ENCODE measurements at regions not wholly inside any gene's neighbourhood (a gene's known extent, or its start where the extent isn't known, plus 50 kb on each side); places are given as distances from the start of the nearest gene placed in this dataset.
"Not testable (repeated sequence)": the region's sequence is repeated elsewhere in the genome, so short reads cannot be mapped to it uniquely, and the experiment has no call there.

DNA sequence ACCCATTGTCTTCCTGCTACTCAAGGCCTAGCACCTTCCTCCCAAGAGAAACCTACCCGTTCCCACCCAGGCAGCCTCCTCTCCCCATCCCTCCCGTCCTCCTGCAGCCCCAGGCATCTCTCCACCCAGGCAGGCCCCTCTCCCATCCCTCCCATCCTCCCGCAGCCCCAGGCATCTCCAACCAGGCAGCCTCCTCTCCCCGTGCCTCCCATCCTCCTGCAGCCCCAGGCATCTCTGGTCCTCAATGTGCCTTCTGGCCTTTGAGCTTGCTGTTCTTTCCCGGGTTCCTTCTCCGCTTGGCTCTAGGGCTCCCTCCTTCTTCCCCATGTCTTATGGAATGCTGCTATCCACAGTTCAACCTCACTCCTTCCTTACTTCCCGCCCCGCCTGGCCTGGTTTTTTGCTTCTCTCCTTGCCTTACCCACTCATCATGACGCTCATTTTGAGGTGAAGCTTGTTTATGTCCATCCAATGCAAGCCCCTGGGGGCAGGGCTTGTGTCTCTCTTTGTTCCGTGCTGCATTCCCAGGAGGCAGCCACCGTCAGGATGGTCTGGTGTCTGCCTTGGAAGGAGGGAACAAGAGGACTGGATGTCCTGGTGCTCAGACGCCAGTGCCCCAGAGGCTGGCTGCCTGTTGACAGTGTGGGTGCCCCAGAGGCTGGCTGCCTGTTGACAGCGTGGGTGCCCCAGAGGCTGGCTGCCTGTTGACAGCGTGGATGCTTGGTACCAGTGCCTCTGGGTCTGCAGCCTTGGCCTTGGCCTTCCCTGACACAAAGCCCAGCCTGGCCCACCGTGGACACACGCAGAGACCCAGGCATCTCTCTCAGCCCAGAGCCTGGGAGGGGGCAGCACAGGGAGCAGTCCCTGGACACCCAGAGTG lies 815.7 kb downstream of the BRD1 start:
- DNase-seq, result no peak

DNA sequence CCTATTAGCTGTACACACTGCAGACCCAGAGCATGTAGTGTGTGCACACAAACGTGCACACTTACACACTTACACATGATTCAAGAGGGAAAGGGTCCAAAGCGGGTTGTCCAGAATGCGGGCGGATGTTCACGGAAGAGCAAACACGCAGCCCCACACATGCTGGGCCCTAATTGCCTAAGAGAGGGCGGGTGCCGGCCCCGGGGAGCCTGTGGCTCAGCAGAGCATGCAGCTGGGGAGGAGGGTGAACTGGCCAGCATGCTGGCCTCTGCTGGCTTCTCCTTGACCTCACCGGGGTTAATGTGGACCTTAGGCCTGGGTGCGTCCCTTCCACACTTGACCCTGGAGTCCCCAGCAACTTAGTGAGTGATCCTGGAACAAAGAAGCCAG lies 816.3 kb downstream of the BRD1 start:
- no peak for DNase-seq

DNA sequence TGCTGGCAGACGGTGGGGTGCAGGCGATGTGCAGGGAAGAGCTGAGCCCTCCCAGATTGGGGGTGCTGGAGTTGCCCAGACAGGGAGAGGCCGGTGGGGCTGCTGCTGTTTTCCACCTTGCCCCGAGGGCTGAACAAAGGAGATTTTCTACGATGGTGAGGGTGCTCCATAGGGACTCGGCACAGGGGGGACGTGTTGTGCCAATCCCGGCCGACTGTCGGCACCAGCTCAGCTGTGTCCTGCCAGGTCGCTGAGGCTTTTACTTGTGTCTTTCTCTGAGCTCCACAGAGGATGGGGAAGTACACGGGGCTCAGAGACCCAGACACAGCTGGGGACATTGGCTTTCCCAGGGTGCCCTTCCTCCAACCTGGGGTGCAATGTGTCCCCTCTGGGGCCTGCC lies 816.8 kb downstream of the BRD1 start:
- DNase-seq, result no peak

DNA sequence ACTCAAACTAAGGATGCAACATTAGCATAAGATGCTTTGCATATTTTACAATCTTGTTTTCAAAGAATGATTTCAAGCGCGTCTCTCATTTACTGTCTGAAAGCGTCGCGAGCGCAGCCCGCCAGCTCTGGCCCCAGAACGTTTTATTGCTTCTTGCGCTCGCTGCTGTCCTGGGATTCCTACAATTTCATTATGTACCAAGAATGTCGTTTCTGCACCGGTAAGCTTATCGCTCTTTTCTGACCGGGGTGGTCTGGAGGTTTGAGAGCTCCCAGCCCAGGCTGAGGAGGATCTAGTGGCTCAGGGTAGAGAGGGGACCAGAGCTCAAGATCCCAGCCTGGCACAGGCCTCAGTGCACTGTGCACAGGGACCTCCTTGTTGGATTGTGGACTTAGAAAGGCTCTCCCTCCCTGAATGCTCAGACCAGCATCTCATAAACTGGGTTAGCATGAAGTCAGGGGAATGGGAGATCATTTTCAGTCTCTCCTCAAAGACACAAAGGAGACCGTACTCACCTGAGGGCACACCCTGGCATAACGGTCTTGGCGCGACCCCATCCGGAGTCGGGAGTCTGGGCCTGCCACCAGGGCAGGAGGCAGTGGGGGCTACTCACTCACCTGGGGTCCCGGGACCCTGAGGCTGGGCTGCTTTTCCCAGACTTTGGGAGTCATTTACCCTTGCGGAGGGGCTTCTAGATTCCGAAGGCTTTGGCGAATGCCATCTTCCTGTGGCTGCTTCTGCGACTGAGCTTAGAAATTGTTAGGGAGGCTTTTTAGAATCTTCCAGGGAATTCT lies 817.4 kb downstream of the BRD1 start:
- no peak for DNase-seq

DNA sequence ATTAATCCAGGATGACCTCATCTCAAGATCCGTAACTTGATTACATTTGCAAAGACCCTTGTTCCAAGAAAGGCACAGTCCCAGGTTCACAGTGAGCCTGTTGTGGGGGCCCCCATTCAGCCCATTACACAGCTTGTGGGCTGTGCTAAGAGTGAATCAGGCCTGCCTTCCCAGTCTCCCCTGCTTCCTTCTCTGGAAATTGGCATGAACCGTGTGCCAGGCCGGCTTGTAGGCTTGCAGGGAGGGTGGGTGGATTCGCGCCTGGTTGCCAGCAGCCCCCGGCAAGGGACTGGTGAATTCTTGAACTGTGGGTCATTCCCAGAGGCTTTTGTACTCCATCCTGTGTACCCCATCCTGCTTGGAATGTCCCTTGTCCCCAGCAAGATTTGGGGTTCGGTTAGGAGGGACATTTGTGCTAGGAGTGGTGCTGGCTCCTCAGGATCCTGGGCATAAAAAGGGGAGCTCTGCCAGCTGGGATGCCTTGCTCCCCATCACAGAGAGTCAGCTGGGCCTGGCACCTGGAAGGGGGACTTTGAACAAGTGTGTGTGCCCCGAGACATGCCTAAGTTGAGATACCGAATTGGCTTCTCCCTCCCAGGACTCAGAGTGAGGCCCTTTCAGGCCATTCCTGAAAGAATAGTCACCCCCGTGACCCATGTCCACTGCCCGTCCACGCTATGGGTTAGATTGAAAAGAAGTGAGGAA lies 818.2 kb downstream of the BRD1 start:
- no peak for DNase-seq

- no peak for DNase-seq
Measured at GRCh38 chr22:49008682-49009235, 818.9 kb downstream of the BRD1 start.

GRCh38 chr22:49007013-49007653 lies 820.5 kb downstream of the BRD1 start:
- DNase-seq, result no peak

DNA sequence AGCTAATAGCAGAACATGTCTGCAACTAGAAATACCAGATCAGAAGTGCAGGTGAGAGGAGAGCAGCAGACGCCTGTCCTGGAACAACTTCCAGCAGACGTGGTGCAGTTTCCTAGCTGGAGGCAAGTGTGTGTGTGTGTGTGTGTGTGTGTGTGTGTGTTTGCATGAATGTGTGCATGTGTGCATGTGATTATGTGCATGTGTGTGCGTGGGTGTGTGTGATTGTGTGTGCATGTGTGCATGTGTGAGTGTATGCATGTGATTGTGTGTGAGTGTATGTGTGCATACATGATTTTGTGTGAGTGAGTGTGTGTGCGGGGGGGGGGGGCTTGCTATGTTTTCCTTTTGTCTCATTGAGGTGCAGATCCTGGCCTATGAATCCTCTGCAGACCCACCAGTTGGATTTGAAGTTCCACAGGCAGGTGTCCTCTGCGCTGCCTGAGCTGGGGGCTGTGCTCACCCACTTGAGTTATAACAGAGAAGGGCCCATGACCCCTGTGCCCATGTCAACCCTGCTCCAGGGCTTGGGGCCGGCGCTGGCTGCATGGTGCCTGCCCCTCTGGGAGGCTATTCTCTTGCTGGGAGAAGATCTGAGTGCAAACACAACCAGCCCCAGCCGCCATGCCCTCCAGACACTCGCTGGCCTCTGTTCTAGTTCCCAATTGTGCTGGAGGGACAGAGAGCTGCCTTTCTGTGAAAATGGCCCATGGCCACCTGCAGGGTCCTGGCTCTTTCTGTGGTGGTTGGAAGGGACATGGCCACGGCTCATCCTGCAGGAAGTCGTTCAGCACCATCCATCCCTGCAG lies 821.3 kb downstream of the BRD1 start:
- DNase-seq, result no peak

GRCh38 chr22:49005557-49005956 lies 822.1 kb downstream of the BRD1 start:
- DNase-seq, result no peak

DNA sequence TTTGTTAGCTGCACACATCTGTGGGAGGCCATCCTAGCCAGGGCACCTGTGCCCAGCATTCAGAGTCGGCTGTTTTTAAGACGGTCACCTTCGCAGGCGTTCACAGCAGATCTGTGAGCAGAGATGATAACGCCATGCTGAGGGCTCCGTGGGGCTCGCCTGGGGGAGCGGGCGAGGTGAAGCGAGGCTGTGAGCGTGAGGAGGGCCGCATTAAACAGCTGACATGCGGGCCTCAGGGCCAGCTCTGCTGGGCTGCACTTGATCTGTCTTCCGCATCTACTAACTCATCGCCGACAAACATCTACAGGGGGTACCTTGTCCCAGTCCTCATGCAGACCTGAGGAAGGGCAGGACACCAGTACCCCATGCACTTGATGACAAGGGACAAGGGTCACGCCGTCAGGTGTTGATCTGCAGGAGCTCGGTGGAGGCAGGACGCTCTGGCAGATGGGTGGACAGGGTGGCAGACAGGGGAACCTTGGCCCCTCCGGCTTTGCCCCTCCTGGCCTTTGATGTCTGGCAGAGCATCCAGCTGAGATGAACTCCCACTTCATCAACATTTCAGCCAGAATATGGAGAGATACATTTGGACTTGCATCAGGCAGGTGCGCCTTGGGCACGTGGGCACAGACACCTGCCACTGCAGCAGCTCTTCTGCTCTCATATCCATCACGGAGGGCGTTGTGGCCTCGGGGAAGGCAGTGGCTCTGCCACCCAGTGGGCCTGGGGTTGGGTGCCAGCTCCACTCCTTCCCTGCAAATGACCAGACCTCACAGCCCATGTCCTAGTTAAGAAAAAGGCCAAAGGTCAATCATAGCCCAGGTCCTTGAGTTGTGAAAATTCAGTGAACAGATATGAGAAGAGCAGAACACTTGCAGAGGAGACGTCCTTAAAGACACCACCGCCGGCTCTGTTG lies 822.9 kb downstream of the BRD1 start:
- no peak for DNase-seq

DNA sequence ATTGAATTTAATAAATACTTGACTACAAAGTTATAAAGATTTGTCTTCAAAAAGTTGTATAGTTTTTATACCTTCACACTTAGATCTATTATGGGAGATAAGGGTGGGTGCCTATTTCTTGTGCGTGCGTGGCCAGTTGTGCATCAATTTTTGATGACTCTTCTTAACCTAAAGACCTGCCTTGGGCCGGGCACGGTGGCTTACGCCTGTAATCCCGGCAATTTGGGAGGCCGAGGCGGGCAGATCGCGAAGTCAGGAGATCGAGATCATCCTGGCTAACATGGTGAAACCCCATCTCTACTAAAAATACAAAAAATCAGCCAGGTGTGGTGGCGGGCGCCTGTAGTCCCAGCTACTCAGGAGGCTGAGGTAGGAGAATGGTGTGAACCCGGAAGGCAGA lies 830.1 kb downstream of the BRD1 start:
- DNase-seq, result not testable (repeated sequence)

GRCh38 chr22:48993655-48994054 lies 834.0 kb downstream of the BRD1 start:
- DNase-seq, result no peak

GRCh38 chr22:48984639-48985038 lies 843.0 kb downstream of the BRD1 start:
- DNase-seq, result no peak

- no peak for DNase-seq
Measured at GRCh38 chr22:48982321-48982905, 845.3 kb downstream of the BRD1 start.

DNA sequence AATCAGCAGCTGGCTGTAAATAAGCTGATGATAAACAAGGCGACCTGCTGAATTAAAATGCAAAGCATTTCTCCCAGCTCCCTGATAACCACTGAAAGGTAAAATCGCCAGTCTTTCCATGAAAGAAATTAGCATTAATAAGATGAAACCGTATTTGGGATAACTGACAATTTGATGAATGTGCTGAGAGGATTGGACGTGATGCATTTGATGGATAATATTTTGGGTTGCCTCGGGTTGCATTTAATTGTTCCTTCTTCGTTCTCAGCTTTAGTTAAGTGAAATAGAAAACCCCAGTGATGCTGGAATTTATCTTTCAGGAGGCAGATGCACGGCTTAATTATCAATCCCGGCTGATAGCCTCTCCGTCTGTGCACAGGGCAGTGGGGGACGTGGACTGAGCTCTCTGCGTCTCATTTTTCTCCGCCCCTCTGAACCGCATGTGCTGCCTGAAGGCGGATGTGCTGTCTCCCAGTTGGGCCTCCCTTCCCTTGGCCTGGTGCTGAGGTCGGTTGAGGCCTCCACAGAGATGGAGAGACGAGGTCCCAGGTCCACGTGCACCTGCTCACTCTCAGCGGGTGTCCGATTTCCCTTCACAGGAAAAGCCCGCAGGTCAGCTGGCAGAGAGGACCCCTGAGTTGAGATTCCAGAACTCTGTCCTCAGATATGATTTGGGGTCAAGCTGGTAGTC lies 846.2 kb downstream of the BRD1 start:
- no peak for DNase-seq

GRCh38 chr22:48980918-48981317 lies 846.8 kb downstream of the BRD1 start:
- no peak for DNase-seq

- no peak for DNase-seq
Measured at GRCh38 chr22:48980409-48980808, 847.3 kb downstream of the BRD1 start.

DNA sequence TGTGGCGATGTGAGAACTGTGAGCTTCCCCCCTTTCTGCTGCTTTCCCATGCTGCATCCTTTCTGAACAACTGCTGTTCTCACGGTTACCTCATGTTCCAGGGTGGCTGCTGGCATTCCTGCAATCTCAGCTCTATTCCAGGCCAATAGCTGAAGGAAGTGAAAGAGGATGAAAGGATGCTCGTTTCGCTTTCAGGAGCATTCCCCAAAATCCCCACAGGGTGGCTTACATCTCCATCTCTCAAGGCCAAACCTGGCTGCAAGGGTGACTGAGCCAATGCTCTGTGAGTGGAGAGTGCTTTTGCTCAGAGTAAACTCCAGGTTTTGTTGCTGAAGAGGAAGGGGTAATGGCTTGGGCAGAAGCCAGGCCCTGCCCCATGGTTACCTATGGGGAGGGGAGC lies 848.2 kb downstream of the BRD1 start:
- no peak for DNase-seq

Measured in CD4-positive, alpha-beta T cell treated with Interleukin-17A for 4 hours (primary cell).